ENCODE measurements at regions not wholly inside any gene's neighbourhood (a gene's known extent, or its start where the extent isn't known, plus 50 kb on each side); places are given as distances from the start of the nearest gene placed in this dataset. TPM values are rescaled to one million over a fixed set of nuclear protein-coding genes. Genes with fewer than 3 reads are reported as not detected.

GRCh38 chr4:113815826-113816225 lies 54.3 kb upstream of the CAMK2D start:
- H3K4me3 ChIP-seq (ENCODE audit: low read depth, low read length), result no peak overlapping the region
- DNase-seq (ENCODE audit: low read depth), result no peak
- no peak for TF ChIP-seq CTCF (IDR thresholded peaks at IDR 0.05; ENCODE audit: insufficient read depth, low read depth, low read length)

GRCh38 chr4:113811359-113811758 lies 49.8 kb upstream of the CAMK2D start:
- DNase-seq (ENCODE audit: low read depth), result no peak
- TF ChIP-seq CTCF (IDR thresholded peaks at IDR 0.05; ENCODE audit: insufficient read depth, low read depth, low read length), result no peak
- no peak overlapping the region for H3K4me3 ChIP-seq (ENCODE audit: low read depth, low read length)

Small RNAs in the stretch of these regions (small RNA-seq; reads per million reads assigned to genes)
- gene AC111193.1, result not detected

Measured in fibroblast of villous mesenchyme (primary cell).